H1 (cell line): ENCODE measurements at regions not wholly inside any gene's neighbourhood (a gene's known extent, or its start where the extent isn't known, plus 50 kb on each side); places are given as distances from the start of the nearest gene placed in this dataset.

ENCODE experiments used
- GTF2F1 ChIP-seq: IDR thresholded peaks from 2 replicates; pipeline ENCODE4 v1.6.1; 2012; ENCODE audit warnings: low read depth, low read length, improper control_type of control experiment, borderline replicate concordance
- RAD21 ChIP-seq, 2 experiments: IDR thresholded peaks in 1 of 2; conservative IDR thresholded peaks in 1 of 2; 2 replicates each; pipeline ENCODE4 v1.6.1; 2011; ENCODE audit warnings: low read depth in 2 of 2, low read length in 2 of 2, improper control_type of control experiment in 1 of 2, inconsistent platforms in 1 of 2, mild to moderate bottlenecking in 1 of 2, moderate library complexity in 1 of 2
- TAF7 ChIP-seq: optimal IDR thresholded peaks from 2 replicates; pipeline ENCODE3; 2011; ENCODE audit warnings: low read depth, mild to moderate bottlenecking, inconsistent platforms, low read length, moderate library complexity, borderline replicate concordance

- TF ChIP-seq TAF7 (no peak), RAD21 (IDR thresholded peaks at IDR 0.05 in 1 of 2, conservative IDR thresholded peaks at IDR 0.05 in 1 of 2; ENCODE audit: low read depth in 2 of 2, low read length in 2 of 2) (no peak), GTF2F1 (no peak)
- TF ChIP-seq, all 59 proteins: peak for 0
These were observed 1382.6 kb downstream of the GATA3 start (continued) for GRCh38 chr10:9437131-9437530.
